ENCODE measurements at regions not wholly inside any gene's neighbourhood (a gene's known extent, or its start where the extent isn't known, plus 50 kb on each side); places are given as distances from the start of the nearest gene placed in this dataset.
A peak's percentile ranks its signal among the peaks of the same experiment; 100 is the strongest.

DNA sequence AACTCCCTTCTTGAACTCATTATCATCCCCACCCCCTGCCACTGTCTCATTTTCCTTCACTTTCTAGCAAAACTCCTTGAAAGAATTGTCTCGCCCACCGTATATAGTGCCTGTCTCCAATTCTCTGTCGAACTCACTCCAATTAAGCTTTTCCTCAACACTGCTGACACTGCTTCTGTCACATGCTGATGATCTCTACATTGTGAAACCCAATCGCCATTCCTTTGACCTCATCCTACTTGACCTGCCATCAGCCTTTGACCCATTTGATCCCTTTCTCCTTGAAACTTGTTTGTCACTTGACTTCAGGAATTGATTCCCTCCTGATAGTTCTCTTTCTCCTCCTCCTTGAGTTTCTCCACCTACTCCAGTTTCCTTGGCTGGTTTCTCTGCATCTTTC, 54.8 kb downstream of the CCDC71L start:
- no peak for DNase-seq

DNA sequence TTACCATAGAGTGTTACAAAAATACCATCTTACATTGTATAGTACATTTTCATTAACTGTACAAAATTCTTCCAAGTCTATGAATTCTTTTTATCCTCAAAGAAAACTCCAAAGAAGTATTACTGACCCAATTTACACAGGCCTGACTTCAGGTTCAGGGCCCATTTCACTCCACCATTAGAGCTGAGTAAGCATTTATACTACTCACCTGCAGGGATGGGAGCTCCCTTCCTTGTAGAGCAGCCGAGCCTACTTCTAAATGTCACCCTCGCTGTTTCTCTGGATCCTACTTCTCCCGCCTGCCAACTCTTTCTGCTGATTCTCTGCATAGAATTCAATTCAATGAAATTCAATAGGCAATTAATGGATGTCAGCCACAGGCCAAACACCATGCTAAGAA, 56.0 kb downstream of the CCDC71L start:
- DNase-seq = no peak

GRCh38 chr7:106604303-106604924, 56.5 kb downstream of the CCDC71L start:
- DNase-seq = peak; percentile 1

DNA sequence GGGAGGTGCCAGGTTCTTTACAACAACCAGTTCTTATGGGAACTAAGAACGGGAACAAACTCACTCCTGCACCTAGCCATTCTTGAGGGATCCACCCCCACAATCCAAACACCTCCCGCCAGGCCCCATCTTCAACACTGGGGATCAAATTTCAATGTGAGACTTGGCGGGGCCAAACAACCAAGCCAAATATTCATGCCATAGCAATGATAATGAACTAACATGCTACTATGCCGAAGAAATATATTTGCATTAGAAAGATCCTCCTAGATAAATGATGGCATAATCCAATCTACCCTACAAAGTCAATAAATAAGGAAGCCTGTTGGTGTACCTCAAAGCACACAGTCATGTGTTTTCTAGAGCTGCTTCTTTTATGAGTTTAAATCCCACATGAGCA, 57.6 kb downstream of the CCDC71L start:
- DNase-seq = no peak

- DNase-seq = no peak
Observed at GRCh38 chr7:106602062-106602461, 58.9 kb downstream of the CCDC71L start.

- DNase-seq = no peak
Observed at GRCh38 chr7:106600569-106601373, 60.2 kb downstream of the CCDC71L start.

- DNase-seq = no peak
Observed at GRCh38 chr7:106599343-106599698, 61.6 kb downstream of the CCDC71L start.

DNA sequence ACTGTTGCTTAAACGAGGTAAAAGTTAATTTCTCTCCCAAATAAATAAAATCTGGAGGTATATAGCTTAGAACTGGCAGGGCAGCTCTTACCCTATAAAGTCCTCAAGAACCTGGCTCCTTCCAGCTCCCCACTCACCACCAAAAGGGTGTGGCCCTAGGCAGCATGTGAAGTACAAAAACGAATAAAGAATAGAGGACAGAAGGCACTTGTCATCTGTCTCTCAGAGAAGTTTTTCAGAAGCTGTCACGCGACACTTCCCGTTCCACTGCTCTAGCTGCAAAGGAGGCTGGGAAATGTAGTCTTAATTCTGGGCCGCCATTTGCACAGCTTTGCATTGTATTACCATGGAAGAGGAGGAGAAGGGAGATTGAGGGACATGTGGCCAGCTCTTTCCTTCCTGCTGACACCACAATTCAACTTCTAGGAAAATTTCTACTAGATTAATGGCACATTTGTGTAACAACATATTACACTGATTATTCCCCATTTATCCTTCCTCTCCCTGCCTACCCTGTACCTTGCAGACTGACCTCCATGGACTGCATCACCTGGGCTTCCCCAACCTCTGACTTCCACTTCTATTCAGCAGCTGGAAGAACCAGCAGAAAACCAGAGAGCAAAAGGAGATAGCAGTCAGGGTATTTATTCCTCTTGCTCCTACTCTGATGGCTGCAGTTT, 62.2 kb downstream of the CCDC71L start:
- DNase-seq = peak; percentile 58

- DNase-seq = no peak
Observed at GRCh38 chr7:106597751-106598546, 63.0 kb downstream of the CCDC71L start.

DNA sequence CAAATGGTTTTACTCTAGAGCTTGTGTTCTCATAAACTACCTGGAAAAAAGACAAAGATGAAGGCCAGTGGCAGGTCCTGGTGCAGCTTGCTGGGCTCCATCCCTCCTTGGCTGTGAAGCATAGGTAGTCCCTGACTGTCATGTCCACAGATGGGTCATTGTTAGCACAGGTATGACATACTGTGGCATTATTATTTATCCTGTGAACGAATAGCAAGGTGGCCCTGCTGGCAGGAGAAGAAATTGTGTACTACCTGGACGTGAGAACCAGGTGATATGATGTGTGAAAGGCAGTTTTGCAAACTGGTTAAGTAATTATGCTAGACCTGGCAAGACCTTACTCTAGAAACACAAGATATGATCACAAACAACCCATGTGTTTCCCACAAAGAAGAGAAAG, 63.9 kb downstream of the CCDC71L start:
- DNase-seq = no peak

DNA sequence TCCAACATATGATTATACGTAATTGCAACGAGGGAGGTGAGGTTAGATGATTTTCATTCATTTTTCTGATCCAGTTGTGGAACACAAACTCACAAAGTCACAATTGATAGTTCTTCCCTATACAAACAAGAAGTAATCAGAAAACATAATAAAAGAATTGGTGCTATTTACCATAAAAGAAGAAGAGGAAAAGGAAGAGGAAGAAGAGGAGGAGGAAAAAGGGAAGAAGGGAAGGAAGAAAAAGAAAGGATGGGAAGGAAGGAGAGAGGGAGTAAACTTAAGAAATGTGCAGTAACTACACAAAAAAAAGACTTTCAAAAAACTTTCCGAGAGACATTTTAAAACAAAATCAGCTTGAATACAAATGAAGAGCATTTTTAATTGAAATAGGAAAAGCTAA, 65.0 kb downstream of the CCDC71L start:
- no peak for DNase-seq

GRCh38 chr7:106593028-106593417, 67.9 kb downstream of the CCDC71L start:
- no peak for DNase-seq

DNA sequence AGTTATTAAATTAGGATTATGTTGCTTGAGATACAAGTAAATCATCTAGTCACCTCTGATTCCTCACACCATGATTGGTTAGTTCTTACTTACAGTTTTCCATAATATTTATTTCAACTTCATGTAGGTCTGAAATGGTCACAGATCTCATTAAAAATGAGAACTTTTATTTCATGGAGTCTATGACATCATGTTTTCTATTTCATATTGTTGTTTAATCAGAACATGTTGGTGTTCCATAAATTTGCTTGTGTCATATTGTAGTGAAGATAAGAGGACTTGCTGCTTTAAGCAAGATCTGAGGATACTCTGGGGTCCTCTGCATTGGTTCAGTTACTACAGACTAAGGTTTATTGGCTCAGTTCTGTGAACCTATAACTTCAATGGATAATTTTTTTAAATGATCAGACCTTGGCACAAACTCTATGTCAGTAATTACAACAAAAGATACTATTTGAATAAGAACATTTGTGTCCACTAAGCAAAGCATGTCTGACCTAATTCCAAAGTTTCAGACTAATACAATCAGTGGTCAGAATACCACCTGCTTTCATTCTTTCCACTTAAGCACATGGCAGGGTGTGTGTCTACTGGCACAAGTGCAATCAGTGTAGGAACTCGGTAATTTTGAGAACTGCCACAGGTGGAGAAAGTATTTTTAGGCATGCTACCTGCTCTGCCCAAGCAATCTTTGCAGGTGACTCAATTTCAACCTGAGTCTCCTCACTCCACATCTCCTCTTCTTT, 68.5 kb downstream of the CCDC71L start:
- no peak for DNase-seq

- no peak for DNase-seq
Observed at GRCh38 chr7:106591146-106591545, 69.8 kb downstream of the CCDC71L start.

DNA sequence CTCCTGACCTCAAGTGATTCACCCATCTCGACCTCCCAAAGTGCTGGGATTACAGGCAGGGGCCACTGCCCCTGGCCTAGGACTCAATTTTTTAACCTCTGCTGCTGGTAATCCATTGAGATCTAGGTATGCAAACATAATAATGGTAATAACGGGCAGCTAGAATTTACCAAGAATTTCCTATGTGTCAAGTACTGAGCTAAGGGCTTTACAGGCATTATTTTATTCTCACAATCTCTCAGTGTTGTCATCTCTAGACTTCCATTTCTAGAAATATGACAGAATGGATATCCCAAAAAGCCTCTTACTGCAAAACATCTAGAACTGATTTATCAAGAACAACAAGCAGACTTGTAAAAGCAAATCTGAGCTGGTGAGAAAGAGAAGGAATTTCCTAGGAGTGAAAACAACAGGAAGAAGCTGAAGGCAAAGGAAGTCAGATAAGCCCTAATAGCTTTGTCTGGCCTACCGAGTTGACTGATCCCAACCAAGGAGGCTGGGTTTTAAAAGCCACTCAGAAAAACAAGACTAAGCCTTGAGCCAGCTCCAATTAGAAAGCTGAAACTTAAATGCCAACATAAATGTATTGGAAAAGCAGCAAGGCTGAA, 70.6 kb downstream of the CCDC71L start:
- no peak for DNase-seq

GRCh38 chr7:106589198-106589879, 71.6 kb downstream of the CCDC71L start:
- no peak for DNase-seq

DNA sequence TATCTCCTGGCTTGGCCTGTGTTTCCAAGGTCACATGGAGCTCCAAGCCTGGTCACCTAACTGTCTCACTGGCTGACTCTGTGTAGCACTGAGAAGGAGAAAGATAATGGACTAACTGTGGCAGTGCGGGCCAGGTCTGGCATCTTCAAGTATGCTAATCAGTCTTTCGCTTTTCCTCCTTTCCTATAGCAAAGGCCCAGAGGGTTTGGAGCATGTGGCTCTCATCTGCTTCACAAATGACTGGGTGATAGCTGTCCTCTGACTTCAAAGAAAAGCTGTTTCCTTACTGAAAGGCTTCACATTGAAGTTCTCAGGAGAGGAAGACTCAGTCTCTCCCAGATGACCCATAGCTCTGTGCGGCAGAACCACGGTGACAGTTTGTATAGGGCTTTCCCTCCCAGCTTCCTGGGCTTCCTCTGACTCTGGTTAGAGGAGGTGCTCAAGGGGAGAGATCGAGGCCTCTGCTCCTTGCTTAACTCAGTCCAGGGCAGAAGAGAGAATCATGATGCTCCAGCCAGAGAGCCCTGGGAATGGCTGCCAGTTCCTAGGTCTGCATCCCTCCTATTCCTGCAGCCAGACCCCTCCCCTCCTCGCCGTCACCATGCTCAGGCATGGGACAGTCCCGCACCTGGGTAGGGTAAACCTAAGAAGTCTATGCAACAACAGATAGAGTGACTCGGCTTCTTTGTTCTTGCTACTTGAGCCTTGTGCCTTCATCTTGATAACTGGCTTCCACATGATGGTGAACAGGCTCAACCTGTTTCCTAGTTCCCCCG, 72.3 kb downstream of the CCDC71L start:
- DNase-seq = no peak

- no peak for DNase-seq
Observed at GRCh38 chr7:106584914-106585759, 75.8 kb downstream of the CCDC71L start.
